Heart left ventricle (tissue), 13 donors: ENCODE measurements at regions not wholly inside any gene's neighbourhood (a gene's known extent, or its start where the extent isn't known, plus 50 kb on each side); places are given as distances from the start of the nearest gene placed in this dataset.

Experiments used
- POLR2A ChIP-seq, 2 donors: fragments of 450-650 bp; IDR thresholded peaks; one replicate each; pipeline ENCODE4 v1.6.1; 2017; ENCODE audit warnings: antibody characterized with exemption in 2 of 2, mild to moderate bottlenecking in 2 of 2, moderate library complexity in 2 of 2
- TF ChIP-seq, protein P1 (sequence below), 12 donors: fragments of 200-600 bp; sonication (generic) in 4 of 12; IDR thresholded peaks; one replicate each; pipeline versions ENCODE4 v1.5.0 to v1.8.0; 2018 to 2022; ENCODE audit warnings: antibody characterized with exemption in 12 of 12, mild to moderate bottlenecking in 5 of 12
- donor health status: ischemic (EF 13 %, LVEDD 7.1; RV severe dilation, severe dysfunction).
- donor health status: DM: no; HTN: yes; CAD: no.
- donor health status: DM: no; HTN: no; CAD: no.
- donor health status: ischemic (EF 25% LVEDD 6.9; RV normal size, moderate dysfunction).
- donor health status: ischemic (EF 25% LVEDD 5.7; RV mildly dilated, moderate dysfunction).
- donor health status: ischemic (EF 35%, LVEDD 5.7; RV mildly dilated, moderate dysfunction).
- donor health status: nonischemic (EF 11% LVEDD 7.7; RV severe dilation, severe dysfunction).
- donor health status: DM: yes; HTN: yes; CAD: no.
- donor health status: PGD.
- donor health status: ischemic (EF 29% LVEDD 5.4; RV normal size, mild dysfunction).
- donor health status: nonischemic (EF 23%, LVEDD 6.1; RV moderate dilation, normal function).

DNA sequence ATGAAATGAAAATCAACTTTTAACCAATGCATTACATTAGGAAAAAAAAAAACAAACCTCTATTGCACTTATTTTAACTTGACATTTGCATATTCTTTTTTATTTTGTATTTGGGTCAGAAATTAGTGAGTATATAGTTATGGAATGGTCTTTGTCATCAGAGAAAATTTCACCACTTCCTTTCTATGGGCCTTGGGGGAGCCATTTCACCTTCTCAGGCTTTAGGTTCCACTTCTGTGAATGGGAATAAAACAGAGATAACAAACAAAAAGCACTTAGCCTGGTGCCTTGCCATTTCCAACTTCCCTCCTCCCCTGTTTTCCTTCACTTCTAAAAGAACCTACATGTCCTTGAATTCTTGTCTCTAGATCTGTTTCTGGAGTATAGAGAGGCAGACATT lies 168.0 kb upstream of the STT3B start:
- TF ChIP-seq, protein P1, sequence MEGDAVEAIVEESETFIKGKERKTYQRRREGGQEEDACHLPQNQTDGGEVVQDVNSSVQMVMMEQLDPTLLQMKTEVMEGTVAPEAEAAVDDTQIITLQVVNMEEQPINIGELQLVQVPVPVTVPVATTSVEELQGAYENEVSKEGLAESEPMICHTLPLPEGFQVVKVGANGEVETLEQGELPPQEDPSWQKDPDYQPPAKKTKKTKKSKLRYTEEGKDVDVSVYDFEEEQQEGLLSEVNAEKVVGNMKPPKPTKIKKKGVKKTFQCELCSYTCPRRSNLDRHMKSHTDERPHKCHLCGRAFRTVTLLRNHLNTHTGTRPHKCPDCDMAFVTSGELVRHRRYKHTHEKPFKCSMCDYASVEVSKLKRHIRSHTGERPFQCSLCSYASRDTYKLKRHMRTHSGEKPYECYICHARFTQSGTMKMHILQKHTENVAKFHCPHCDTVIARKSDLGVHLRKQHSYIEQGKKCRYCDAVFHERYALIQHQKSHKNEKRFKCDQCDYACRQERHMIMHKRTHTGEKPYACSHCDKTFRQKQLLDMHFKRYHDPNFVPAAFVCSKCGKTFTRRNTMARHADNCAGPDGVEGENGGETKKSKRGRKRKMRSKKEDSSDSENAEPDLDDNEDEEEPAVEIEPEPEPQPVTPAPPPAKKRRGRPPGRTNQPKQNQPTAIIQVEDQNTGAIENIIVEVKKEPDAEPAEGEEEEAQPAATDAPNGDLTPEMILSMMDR (IDR thresholded peaks at IDR 0.05), result no peak
- TF ChIP-seq POLR2A (IDR thresholded peaks at IDR 0.05), result no peak
